ENCODE measurements at regions not wholly inside any gene's neighbourhood (a gene's known extent, or its start where the extent isn't known, plus 50 kb on each side); places are given as distances from the start of the nearest gene placed in this dataset.

DNA sequence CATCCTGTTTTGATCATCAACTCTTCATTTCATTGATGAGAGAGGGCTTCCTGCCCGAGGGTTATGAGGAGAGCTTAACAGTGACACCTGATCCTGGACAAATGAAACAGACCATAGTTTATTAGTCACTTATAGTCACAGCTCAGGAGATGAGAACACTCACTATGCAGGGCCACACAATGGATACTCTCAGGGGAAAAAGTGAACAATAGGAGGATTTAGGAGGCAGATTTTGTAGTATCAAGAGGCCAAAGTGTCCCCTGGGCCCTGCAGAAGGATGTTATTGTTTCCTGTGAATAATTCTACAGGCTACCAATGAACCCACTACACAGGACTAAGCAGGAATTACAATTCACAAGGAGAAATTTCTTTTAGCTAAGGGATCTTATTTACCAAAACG, 772.8 kb upstream of the MAN1A1 start:
- no peak for DNase-seq (ENCODE audit: low read depth in 1 of 2, low spot score in 1 of 2)

DNA sequence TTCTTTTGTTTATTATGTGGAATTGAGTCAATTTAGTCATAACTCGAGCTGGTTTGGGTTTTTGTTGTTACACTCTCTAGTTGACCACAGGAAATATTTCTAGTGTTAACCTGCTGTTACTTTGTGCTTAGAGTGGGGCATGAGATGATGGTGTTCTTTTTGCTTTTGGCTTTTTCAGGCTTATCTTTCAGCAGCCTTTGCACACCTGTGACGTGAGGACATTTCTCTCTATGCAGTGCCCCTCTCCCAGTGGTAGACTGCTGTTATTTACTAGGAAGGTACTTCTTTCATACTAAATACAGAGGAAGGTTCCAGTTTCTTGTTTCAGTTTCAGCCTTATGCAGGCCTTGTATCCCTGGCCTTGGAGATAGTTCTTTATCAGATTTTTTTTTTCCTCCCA, 766.8 kb upstream of the MAN1A1 start:
- no peak for DNase-seq (ENCODE audit: low read depth in 1 of 2, low spot score in 1 of 2)

DNA sequence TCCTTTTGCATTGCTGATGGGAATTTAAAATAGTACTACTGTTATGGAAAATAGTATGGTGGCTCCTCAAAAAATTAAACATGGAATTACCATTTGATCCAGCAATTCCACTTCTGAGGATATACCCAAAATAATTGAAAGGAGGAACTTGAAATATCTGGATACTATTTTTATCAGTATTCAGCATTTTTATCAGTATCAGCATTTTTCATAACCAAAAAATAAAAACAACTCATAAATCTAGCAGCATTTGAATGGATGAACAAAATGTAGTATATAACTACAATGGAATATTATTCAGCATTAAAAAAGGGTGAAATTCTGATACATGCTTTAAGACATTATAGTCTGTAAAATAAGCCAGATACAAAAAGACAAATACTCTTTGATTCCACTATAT, 763.4 kb upstream of the MAN1A1 start:
- DNase-seq (ENCODE audit: low read depth in 1 of 2, low spot score in 1 of 2): no peak

DNA sequence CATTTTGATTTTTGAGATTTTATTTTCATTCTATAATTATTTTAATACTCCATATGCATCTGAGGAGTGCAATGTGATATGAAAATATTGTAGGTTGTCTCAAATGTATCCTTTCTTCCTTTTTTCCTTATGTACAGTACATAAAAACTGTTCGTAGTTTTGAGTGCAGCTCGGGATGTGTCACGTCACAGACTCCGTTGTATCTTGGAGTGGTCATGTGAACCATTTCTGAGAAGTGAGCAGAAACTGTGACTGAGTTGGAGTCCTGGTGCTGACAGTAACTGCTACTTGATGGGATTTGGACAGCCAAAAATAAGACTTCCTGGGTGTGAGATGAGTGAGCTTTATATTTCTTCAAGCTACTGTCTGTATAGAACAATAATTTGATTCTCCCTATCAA, 761.4 kb upstream of the MAN1A1 start:
- DNase-seq (ENCODE audit: low read depth in 1 of 2, low spot score in 1 of 2): no peak

DNA sequence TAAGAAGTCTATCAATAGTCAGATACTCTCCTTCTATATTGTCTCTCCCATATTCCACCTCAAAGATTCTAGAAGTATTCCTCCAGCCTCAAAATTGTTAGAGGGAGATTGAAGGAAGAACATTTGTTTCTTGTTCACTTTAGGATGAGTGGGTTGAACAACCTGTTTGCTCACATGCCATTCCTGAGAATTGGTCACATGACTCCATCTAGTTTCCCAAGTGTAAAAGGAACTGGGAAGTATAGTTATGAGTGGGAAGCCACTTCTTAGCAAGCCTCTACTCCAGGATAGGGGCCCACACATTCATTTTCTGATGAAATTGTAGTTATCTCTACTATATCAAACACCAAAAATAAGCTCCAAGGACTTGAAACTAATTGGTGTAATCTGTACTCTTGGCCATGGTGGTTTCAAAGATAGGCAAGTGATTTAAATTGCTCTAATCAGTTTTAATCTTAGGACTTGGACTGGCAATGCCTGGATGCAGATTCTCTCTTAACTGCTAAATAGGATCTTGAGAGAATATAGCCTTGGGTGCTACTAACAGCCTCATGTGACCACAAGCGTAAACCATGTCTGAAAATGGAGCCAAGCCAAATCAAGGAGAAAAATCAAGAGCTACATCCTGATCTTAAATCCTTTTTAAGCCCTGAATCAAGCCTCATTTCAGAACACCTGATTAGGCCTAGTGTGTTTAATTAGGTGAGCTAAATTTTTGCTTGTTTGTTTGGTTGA, 758.7 kb upstream of the MAN1A1 start:
- DNase-seq (ENCODE audit: low read depth in 1 of 2, low spot score in 1 of 2): no peak

DNA sequence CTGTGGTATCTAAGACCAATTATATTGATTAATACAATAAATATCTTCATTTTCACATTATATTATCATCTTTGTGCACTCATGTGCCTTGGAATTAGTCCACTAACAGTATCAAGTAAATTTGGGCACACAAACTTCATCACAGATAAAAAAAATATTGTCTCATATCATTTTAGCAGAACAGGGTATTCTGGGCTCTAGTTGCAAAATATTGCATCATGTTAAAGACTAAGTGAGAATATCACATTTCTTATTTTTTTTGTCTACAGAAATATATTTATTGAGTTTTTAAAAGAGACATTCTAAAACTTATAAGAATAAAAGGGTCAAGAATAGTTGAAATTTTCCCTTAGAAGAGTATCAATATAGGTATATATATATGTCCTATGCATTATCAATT, 754.1 kb upstream of the MAN1A1 start:
- no peak for DNase-seq (ENCODE audit: low read depth in 1 of 2, low spot score in 1 of 2)

DNA sequence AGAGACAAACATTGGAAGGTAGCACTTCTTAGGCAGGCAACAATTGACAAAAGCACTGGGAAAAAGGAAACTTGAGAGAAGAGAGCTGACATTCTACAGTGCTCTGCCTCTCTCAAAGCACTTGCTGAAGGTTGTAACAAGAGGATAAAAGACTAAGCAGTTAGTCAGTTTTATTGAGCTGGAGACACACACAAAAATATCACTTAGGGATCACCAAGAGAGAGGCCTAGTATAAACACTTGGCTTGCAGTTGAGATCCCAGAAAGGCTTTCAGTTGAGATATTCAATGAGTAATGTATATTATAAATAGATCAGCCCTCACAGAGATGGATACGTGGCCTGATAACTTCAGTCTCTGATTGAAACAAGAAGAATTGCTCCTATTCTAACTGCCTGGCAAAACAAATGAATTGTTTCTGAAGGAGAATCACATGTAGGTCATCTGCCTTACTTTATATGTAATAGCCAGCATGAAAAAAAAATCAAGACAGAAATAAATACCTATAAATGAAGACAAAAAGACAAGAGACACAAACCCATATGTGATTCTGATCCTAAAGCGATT, 747.2 kb upstream of the MAN1A1 start:
- DNase-seq (ENCODE audit: low read depth in 1 of 2, low spot score in 1 of 2): no peak

DNA sequence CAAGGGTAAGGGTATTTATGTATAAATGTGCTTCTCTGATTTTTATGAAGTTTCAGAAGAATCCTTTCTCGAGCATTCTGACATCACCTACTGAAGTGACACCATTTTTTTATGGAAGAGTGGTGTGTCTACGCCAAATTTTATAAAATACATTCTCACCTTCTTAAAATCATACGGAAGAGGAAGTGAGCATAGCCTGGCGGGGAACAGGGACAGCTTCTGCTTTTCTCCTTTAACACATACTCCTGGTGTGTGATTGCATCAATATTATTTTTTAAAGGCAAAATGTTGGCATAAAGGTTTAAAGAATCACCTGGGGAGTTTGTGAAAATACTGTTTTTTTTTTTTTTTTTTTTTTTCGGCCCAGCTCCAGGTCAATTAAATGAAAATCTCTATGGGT, 733.6 kb upstream of the MAN1A1 start:
- DNase-seq (ENCODE audit: low read depth in 1 of 2, low spot score in 1 of 2): no peak

DNA sequence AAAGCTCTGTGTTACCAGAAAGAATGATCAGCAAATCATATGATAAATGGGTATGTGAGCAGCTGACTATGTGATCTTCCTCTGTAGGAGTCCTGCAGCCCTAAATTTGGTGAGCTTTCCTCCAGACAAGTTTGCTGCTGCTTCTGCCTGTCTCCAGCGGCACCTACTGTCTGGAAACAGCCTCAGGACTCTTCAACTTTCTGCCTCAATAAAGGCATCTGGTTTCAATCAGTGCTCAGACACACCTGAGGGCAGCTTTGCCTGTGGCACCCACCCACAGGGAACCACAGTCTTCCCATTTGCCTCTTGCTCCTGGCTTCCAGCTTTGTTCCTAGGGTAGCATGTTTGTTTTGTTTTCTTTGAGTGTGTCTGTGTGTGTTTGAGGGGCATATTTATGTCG, 727.9 kb upstream of the MAN1A1 start:
- DNase-seq (ENCODE audit: low read depth in 1 of 2, low spot score in 1 of 2): no peak

DNA sequence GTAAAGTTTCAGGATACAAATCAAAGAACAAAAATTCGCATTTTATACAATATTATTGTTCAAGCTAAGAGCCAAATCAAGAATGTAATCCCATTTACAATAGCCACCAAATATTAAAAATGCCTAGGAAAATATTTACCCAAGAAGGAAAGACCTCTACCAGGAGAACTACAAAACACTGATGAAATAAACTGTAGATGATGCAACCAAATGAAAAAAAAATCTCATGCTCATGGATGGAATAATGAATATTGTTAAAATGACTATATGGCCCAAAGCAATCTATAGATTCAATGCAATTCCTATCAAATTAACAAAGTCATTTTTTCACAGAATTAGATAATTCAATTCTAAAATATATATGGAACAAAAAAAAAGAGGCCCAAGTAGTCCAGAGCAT, 708.8 kb upstream of the MAN1A1 start:
- DNase-seq (ENCODE audit: low read depth in 1 of 2, low spot score in 1 of 2): no peak

DNA sequence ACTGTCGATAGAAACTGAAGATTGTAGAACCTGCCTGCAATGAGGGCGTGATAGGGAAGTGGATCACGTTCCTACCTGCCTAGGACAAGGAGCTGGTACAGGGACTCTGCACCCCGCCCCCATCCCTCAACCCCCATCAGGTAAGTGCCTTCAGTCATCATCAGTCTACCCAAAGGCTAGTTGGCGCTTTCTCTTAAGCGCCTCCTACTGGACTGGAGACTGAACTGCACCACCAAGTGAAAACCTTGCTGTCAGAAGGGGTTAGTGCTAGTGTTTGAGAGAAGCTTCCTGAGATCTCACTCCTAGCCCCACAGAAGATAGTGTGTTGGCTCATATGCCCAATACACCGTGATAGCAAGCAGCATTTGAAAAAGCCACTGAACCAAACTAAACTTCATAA, 706.5 kb upstream of the MAN1A1 start:
- no peak for DNase-seq (ENCODE audit: low read depth in 1 of 2, low spot score in 1 of 2)

DNA sequence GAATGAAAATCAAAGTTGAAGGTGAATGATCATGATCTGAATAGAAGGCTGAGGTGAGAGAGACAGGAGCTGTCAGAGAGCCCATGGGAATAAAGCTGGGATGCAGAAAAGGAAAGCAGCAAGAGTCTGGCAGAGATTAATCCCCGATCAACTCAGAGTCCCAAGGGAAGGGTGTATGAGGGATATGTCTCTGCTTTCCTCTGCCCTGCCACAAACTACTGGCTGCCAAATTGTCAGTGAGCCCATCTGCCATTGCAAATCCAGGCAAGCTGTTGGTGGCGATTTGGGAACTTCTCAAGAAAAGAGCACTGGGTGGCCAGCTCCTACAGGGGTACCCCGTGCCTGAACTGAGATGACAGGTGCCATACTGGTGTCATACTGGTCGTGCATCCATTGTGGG, 705.5 kb upstream of the MAN1A1 start:
- no peak for DNase-seq (ENCODE audit: low read depth in 1 of 2, low spot score in 1 of 2)

DNA sequence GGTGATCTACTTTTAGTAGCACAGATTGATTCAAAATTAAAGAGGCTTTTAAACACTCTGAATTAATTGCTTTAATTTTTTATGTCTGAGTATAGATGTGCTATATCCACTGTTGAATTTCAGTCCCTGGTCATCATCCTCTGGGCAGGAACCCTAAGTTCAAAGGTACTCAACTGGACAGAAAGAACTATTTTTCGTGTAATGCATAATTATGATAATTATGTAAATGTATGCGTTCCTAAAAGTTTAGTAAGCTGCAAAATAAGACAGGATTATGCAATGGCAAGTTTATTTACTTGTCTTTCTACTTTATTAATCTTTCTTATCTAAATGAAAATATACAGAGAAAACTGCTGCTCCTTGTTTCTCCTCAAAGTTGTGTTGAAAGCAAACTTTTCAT, 690.1 kb upstream of the MAN1A1 start:
- DNase-seq (ENCODE audit: low read depth in 1 of 2, low spot score in 1 of 2): no peak

DNA sequence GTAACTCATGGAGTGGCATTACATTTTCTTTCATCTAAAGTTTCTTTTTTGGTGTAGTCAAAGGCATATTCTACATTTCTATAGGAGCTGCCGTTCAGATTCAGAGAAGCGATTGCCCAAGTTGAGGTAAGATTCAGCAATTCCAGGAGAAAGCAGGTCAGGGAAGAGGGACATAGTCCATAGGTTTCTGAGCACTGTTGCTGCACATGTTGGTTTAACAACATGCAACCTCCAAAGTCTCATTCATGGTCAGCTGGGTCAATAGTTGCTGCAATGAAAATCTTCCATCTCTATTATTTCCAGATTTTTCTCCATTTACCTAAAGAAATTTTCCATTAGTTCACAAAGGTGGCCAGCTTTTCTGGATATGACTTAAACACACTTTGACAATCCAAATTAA, 682.3 kb upstream of the MAN1A1 start:
- no peak for DNase-seq (ENCODE audit: low read depth in 1 of 2, low spot score in 1 of 2)

DNA sequence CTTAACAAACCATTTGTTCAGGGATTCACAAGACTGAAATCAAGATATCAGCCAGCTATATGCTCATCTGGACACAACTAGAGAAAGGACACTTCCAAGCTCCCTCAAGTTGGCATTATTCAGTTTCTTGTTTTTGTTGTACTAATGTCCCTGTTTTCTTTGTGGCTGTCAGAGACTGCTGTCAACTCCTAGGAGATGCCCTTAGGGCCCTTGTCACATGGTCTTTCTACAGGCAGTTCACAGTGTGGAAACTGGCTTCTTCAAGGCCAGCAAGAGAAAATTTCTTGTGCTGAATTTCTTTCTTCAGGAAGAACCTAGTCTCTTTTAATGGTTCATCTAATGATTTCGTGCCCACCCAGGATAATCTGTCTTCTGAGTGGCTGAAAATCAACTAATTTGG, 677.2 kb upstream of the MAN1A1 start:
- DNase-seq (ENCODE audit: low read depth in 1 of 2, low spot score in 1 of 2): no peak

DNA sequence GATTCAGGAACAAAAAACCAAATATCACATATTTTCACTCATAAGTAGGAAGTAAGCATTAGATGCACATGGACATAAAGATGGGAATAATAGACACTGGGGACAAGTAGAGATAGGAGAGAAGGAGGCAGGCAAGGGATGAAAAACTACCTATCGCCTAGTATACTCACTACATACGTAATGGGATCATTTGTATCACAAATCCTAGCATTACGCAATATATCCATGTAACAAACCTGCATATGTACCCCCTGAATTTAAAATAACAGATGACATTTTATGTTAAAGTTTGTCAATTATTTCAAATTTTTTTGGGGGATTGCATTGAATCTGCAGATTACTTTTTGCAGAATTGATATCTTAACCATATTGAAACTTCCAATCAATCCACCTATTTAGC, 660.5 kb upstream of the MAN1A1 start:
- DNase-seq (ENCODE audit: low read depth in 1 of 2, low spot score in 1 of 2): no peak

DNA sequence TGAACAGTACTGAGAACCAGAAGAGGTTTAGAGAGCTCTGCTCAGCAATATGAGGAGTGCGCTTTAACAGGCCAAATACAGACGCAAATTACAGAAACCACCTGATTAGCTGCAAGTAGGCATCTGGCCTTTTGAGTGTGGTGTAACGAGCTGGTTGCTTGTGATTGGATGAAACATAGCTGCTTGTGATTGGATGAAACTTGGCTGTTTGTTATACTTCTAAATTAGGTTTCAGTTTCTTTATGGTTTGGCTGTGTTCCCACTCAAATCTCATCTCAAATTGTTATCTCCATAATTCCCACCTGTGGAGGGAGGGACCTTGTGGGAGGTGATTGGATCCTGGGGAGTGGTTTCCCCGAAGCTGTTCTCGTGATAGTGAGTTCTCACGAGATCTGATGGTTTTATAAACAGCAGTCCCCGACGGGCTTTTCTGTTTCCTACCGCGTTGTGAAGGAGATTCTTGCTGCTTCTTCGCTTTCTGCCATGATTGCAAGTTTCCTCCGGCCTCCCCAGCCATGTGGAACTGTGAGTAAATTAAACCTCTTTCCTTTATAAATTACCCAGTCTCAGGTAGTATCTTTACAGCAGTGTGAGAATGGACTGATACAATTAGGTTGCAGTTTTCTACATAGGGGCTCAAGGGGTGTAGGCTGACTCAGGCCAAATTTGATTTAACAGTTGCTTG, 655.9 kb upstream of the MAN1A1 start:
- no peak for DNase-seq (ENCODE audit: low read depth in 1 of 2, low spot score in 1 of 2)

DNA sequence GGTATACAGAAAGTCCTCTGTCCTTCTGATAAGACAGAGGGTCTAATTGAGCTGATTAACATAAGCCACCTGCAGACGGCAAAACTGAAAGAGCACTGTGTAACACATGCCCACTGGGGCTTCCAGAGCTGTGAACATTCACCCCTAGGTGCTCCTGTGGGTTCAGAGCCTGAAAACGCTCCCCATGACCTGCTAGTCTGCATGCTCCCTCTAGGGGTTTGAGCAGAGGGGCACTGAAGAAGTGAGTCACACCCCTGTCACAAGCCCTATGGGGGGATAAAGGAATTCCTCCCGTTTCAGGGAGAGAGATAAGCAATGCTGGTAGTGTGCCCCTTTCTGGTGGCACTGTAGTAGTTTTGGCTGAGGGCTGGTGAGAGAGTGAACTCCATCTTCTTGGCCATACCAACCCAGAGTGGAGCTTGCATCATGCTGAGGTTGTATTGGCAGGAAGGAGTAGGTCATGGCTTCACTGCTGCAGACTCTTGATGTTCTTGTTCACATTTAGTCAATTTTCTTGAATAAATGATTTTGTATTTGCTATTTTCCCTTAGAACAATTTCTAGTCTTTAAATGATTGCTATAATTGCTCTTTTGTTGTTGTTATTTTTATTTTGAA, 637.5 kb upstream of the MAN1A1 start:
- DNase-seq (ENCODE audit: low read depth in 1 of 2, low spot score in 1 of 2): no peak

DNA sequence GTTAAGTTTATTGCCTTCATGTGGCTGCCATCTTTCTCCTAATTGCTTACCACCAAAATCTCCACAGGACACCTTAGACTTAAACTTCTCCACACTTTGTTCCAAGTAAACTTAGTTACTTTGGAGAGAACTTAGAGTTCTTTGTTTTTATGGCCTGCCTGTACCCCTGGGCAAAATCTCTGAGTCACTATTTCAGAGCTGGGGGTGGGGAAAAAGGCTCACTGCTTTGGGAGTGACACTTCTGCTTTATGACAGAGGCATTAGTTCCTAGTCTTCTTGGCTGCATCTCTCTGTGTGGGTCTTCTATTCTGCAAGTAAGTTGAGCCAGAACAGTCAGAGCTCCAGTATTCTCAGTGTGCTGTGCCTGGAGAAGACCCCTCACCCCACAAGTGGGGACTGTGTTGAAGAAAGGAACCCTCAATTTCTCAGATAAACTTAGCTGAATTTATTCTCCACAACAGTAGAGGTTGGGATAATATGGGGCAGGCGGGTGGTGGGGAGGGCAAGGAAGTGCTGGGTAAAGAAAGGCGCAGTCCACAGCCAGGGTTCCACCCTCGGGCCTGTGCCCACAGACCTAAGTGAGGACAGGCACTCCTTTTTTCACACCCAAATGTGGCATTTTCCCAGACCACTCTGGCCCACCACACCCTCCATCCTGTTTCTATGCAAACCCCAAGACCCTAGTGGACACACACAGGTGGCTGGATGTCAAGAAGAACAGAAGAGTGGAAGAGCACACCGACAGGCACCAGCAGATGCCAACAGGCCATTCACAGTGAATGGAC, 636.6 kb upstream of the MAN1A1 start:
- no peak for DNase-seq (ENCODE audit: low read depth in 1 of 2, low spot score in 1 of 2)

DNA sequence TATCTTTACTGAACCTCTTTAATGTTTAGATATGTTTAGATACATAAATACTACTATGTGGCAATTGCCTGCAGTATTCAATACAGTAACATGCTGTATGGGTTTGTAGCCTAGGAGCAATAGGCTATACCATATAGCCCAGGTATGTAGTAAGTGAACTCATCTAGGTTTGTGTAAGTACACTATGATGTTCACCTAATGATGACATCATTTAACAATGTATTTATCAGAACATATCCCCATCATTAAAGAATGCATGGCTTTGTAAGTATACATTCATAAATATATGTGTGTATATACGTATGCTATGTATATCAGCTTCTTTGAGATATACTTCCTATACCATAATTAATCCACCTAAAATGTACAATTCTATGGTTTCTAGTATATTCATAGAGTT, 631.2 kb upstream of the MAN1A1 start:
- no peak for DNase-seq (ENCODE audit: low read depth in 1 of 2, low spot score in 1 of 2)

DNA sequence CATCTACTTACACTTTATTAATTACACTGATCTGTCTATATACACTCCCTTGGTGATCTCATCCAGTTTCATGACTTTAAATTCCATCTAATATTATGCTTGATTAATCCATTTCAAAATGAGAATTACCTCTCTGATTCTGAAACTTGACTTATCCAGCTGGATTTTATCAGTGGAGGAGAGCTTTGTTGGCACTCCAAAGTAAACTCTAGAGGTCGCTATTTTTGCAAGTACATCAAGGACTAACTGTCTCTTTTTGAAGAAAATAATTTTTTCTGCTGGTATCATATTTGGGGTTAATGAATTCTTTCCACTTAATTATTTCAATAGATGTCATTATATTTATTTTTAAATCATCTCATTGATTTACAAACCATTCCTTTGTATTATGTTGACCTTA, 630.3 kb upstream of the MAN1A1 start:
- no peak for DNase-seq (ENCODE audit: low read depth in 1 of 2, low spot score in 1 of 2)

Measured in activated CD4-positive, alpha-beta T cell treated with anti-CD3 and anti-CD28 coated beads, Interleukin-2, amount 50 U/mL, for 24 hours (primary cell).